ENCODE measurements at regions not wholly inside any gene's neighbourhood (a gene's known extent, or its start where the extent isn't known, plus 50 kb on each side); places are given as distances from the start of the nearest gene placed in this dataset.

DNA sequence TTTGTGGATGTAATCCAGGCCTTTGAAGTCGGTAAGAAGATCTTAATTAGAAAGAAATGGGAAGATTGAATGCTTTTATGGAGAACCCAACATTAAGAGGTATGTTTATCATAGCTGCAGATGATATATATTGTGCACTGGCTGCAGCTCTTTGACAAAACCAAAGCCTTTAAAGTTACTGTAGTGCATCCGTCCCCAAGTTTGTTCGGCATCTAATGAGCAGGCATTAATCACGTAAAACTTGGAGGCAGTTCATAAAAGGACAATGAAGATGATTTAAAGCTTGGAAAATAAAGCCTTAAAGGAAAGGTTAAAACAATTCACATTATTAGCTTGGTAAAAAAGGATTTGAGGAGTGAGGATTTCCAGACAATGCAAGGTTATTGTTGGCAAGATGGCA, 150.8 kb upstream of the ARX start:
- TF ChIP-seq, protein P1, sequence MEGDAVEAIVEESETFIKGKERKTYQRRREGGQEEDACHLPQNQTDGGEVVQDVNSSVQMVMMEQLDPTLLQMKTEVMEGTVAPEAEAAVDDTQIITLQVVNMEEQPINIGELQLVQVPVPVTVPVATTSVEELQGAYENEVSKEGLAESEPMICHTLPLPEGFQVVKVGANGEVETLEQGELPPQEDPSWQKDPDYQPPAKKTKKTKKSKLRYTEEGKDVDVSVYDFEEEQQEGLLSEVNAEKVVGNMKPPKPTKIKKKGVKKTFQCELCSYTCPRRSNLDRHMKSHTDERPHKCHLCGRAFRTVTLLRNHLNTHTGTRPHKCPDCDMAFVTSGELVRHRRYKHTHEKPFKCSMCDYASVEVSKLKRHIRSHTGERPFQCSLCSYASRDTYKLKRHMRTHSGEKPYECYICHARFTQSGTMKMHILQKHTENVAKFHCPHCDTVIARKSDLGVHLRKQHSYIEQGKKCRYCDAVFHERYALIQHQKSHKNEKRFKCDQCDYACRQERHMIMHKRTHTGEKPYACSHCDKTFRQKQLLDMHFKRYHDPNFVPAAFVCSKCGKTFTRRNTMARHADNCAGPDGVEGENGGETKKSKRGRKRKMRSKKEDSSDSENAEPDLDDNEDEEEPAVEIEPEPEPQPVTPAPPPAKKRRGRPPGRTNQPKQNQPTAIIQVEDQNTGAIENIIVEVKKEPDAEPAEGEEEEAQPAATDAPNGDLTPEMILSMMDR (conservative IDR thresholded peaks at IDR 0.05; ENCODE audit: low read depth, low read length) = no peak
- TF ChIP-seq EZH2 (IDR thresholded peaks at IDR 0.05; ENCODE audit: borderline replicate concordance, low read depth, low read length, poor library complexity, severe bottlenecking) = no peak

Data from A673 (cell line).